GM06990 (cell line): ENCODE measurements at regions not wholly inside any gene's neighbourhood (a gene's known extent, or its start where the extent isn't known, plus 50 kb on each side); places are given as distances from the start of the nearest gene placed in this dataset.

Source experiments
- DNase-seq: peaks from one replicate; pipeline ENCODE4 v3.0.0-alpha.2; 2011; ENCODE audit not compliant: insufficient read length; ENCODE audit errors: extremely low read depth
- H3K27me3 ChIP-seq: replicated peaks from 2 replicates; pipeline ENCODE4 v1.6.0; 2011; ENCODE audit warnings: low read length; ENCODE audit not compliant: control insufficient read depth, insufficient read depth
- H3K36me3 ChIP-seq: 2 replicates; pipeline ENCODE4 v1.5.1; 2011; ENCODE audit warnings: low read length; ENCODE audit not compliant: control insufficient read depth, insufficient read depth
- H3K4me3 ChIP-seq: replicated peaks from 2 replicates; pipeline ENCODE4 v1.5.1; 2011; ENCODE audit warnings: low read depth, mild to moderate bottlenecking, control low read depth, low read length
- TF ChIP-seq, protein P1 (sequence below): IDR thresholded peaks from 2 replicates; pipeline ENCODE4 v1.5.1; 2011; ENCODE audit warnings: low read length, control low read depth, mild to moderate bottlenecking, inconsistent platforms; ENCODE audit not compliant: insufficient read depth, poor library complexity, severe bottlenecking

- H3K27me3 ChIP-seq = no peaks in the 10 kb centered on the region; the same call in 1 of the 2 replicates
- no peaks in the 10 kb centered on the region for H3K36me3 ChIP-seq
- DNase-seq = no peak
- no peak overlapping the region for H3K4me3 ChIP-seq
- TF ChIP-seq, protein P1, sequence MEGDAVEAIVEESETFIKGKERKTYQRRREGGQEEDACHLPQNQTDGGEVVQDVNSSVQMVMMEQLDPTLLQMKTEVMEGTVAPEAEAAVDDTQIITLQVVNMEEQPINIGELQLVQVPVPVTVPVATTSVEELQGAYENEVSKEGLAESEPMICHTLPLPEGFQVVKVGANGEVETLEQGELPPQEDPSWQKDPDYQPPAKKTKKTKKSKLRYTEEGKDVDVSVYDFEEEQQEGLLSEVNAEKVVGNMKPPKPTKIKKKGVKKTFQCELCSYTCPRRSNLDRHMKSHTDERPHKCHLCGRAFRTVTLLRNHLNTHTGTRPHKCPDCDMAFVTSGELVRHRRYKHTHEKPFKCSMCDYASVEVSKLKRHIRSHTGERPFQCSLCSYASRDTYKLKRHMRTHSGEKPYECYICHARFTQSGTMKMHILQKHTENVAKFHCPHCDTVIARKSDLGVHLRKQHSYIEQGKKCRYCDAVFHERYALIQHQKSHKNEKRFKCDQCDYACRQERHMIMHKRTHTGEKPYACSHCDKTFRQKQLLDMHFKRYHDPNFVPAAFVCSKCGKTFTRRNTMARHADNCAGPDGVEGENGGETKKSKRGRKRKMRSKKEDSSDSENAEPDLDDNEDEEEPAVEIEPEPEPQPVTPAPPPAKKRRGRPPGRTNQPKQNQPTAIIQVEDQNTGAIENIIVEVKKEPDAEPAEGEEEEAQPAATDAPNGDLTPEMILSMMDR = no peak
Observed at GRCh38 chr18:24602201-24602600, 141.8 kb downstream of the HRH4 start.

DNA sequence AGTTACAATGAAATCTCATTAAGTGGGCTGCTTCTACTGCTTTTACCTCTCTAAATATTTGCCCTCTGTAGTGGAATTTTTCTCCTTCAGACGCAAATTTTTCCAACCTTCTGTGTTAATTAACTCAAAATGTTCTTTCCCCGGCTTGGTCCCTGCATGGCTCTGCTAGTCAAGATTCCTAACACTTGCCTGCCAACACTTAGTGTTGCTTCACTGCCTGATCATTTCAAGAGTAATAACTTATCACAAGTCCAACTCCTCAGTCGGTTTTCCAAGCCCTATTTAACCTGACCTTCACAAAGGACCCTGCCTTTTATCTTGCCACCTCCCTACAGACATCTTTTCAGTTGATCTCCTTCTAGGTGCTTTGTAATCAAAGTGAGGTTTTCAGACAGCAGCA lies 142.7 kb downstream of the HRH4 start:
- TF ChIP-seq, protein P1 = no peak
- H3K27me3 ChIP-seq = no peaks in the 10 kb centered on the region; the same call in 1 of the 2 replicates

DNA sequence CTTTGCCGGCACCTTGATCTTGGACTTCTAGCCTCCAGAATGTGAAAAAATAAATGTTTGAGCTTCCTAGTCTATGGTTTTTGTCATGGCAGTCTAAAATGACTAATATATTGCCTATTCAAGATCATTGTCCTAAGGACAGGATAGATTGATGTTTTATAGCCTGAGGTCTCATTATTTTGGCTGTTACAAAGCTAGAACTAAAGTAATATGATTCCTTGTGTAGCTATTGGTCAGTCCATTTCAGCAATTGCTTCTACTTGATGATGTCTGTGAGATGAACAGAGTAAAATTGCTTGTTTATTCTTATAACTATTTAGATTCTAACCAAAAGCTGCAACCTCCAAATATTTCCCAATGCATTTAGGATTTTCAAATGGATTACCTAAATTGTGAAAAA lies 145.0 kb downstream of the HRH4 start:
- Histone ChIP-seq H3K4me3 (no peak overlapping the region), H3K36me3 (no peaks in the 10 kb centered on the region), H3K27me3 (no peaks in the 10 kb centered on the region; the same call in 1 of the 2 replicates)
- TF ChIP-seq, protein P1 = no peak
- no peak for DNase-seq

More for the DNA sequence above, 142.7 kb downstream of the HRH4 start:
- no peak overlapping the region for H3K4me3 ChIP-seq
- no peaks in the 10 kb centered on the region for H3K36me3 ChIP-seq
- no peak for DNase-seq

GRCh38 chr18:24609254-24609653 lies 148.8 kb downstream of the HRH4 start:
- Histone ChIP-seq H3K4me3 (no peak overlapping the region), H3K36me3 (no peaks in the 10 kb centered on the region), H3K27me3 (no peaks in the 10 kb centered on the region; the same call in 1 of the 2 replicates)
- no peak for DNase-seq
- TF ChIP-seq, protein P1 = no peak

GRCh38 chr18:24611075-24611474 lies 150.6 kb downstream of the HRH4 start:
- no peaks in the 10 kb centered on the region for H3K36me3 ChIP-seq
- no peaks in the 10 kb centered on the region; the same call in 1 of the 2 replicates for H3K27me3 ChIP-seq
- no peak for DNase-seq
- H3K4me3 ChIP-seq = no peak overlapping the region
- TF ChIP-seq, protein P1 = no peak
